Activated naive CD8-positive, alpha-beta T cell treated with anti-CD3 and anti-CD28 coated beads, Interleukin-2, amount 10 ng/mL, durations not matched to agents 7 days and 5 days (primary cell): ENCODE measurements at regions not wholly inside any gene's neighbourhood (a gene's known extent, or its start where the extent isn't known, plus 50 kb on each side); places are given as distances from the start of the nearest gene placed in this dataset.

Experiments used
- ATAC-seq: fragments of 150-1000 bp; cut with Tn5 transposase; one replicate; pipeline ENCODE4 v1.10.0; 2021; ENCODE audit warnings: low read depth, moderate library complexity
- POLR2A ChIA-PET: fragments of 350-600 bp; sonication (Branson Sonifier 250); formaldehyde crosslinking; loops from one replicate; lab custom pipeline; 2021; ENCODE audit warnings: antibody characterized with exemption; lab: Charles Lee
- DNase-seq: peaks from one replicate; pipeline ENCODE4 v3.0.0; 2021
- H3K27ac Mint-ChIP-seq: one replicate; pipeline ENCODE4 v1.8.0; 2022; ENCODE audit warnings: mild to moderate bottlenecking, mixed read lengths
- H3K27me3 Mint-ChIP-seq: one replicate; pipeline ENCODE4 v1.8.0; 2022; ENCODE audit warnings: mild to moderate bottlenecking, moderate library complexity, mixed read lengths
- H3K36me3 Mint-ChIP-seq: one replicate; pipeline ENCODE4 v1.8.0; 2021; ENCODE audit warnings: mild to moderate bottlenecking, mixed read lengths
- H3K4me1 Mint-ChIP-seq: one replicate; pipeline ENCODE4 v1.8.0; 2021; ENCODE audit warnings: mixed read lengths
- H3K4me3 Mint-ChIP-seq: one replicate; pipeline ENCODE4 v1.8.0; 2022; ENCODE audit warnings: mild to moderate bottlenecking, moderate library complexity, mixed read lengths
- H3K9me3 Mint-ChIP-seq: one replicate; pipeline ENCODE4 v1.8.0; 2021; ENCODE audit warnings: mixed read lengths

DNA sequence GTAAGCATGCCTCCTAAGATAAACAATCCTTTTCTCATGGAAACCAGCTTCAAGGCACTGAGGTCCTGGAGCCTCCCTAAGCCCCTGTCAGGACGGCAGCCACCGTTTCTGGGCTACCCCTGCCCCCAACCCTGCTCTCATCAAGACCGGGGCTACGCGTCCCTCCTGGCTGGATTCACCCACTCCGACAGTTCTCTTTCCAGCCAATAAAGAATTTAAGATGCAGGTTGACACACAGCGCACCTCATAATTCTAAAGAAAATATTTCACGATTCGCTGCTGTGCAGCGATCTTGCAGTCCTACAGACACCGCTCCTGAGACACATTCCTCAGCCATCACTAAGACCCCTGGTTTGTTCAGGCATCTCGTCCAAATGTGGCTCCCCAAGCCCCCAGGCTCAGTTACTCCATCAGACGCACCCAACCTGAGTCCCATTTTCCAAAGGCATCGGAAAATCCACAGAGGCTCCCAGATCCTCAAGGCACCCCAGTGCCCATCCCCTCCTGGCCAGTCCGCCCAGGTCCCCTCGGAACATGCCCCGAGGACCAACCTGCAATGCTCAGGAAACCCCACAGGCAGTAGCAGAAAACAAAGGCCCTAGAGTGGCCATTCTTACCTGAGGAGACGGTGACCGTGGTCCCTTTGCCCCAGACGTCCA is 336.3 kb downstream of the TMEM121 start:
- H3K4me3 Mint-ChIP-seq, result peak overlapping the region; percentile 64
- peak overlapping the region; percentile 90 for H3K27ac Mint-ChIP-seq
- POLR2A ChIA-PET, result interaction anchor here (1.2 to 1.4 kb wide), 2 partner anchors 17 to 46 kb away, joined by 3 to 4 read pairs; no protein-coding TSS in a partner anchor
- H3K9me3 Mint-ChIP-seq, result no peaks in the 10 kb centered on the region
- DNase-seq (peak; percentile 30), ATAC-seq (no peak)
- H3K36me3 Mint-ChIP-seq, result peaks cover 1% of the 10 kb centered on the region
- H3K4me1 Mint-ChIP-seq, result peaks cover 33% of the 10 kb centered on the region
- H3K27me3 Mint-ChIP-seq, result no peaks in the 10 kb centered on the region

DNA sequence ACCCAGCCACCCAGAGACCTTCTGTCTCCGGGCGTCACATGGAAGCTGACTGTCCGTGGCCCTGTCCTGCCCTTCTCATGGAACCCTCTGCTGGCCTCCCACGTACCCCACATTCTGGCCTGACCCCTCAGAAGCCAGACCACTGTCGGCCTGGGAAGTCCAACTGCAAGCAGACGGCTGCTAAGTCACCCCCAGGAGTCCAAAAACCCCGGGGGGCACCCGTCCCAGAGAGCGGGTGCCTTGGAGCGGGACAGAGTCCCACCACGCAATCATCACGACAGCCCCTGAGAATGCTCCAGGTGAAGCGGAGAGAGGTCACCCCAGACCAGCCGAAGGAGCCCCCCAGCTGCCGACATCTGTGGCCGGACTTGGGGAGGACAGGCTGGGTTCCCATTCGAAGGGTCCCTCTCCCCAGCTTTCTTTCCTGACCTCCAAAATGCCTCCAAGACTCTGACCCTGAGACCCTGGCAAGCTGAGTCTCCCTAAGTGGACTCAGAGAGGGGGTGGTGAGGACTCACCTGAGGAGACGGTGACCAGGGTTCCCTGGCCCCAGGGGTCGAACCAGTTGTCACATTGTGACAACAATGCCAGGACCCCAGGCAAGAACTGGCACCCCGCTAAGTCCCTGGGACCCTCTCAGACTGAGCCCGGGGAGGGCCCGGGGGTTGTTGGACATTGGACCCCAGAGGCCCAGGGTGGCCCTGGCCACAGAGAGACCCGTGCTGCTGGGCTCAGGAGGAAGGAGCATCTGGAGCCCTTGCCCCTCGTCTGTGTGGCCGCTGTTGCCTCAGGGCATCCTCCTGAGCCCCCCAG is 337.1 kb downstream of the TMEM121 start:
- Mint-ChIP-seq H3K9me3 (no peaks in the 10 kb centered on the region), H3K27me3 (no peaks in the 10 kb centered on the region), H3K4me1 (peaks cover 30% of the 10 kb centered on the region), H3K27ac (peak overlapping the region; percentile 90), H3K36me3 (peaks cover 1% of the 10 kb centered on the region), H3K4me3 (no peak overlapping the region)
- DNase-seq, result peak; percentile 34
- POLR2A ChIA-PET, result no interaction called here
- no peak for ATAC-seq

DNA sequence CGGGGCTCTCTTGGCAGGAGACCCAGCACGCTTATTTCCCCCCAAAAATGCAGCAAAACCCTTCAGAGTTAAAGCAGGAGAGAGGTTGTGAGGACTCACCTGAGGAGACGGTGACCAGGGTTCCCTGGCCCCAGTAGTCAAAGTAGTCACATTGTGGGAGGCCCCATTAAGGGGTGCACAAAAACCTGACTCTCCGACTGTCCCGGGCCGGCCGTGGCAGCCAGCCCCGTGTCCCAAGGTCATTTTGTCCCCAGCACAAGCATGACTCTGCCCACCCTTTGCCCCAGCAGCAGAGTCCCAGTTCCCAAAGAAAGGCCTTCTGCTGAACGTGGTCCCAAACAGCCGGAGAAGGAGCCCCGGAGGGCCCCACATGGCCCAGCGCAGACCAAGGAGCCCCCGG is 337.7 kb downstream of the TMEM121 start:
- Mint-ChIP-seq H3K9me3 (no peaks in the 10 kb centered on the region), H3K27ac (peak overlapping the region; percentile 52), H3K4me1 (peaks cover 27% of the 10 kb centered on the region), H3K36me3 (peaks cover 1% of the 10 kb centered on the region), H3K4me3 (no peak overlapping the region), H3K27me3 (no peaks in the 10 kb centered on the region)
- POLR2A ChIA-PET, result no interaction called here
- DNase-seq (peak; percentile 33), ATAC-seq (no peak)

DNA sequence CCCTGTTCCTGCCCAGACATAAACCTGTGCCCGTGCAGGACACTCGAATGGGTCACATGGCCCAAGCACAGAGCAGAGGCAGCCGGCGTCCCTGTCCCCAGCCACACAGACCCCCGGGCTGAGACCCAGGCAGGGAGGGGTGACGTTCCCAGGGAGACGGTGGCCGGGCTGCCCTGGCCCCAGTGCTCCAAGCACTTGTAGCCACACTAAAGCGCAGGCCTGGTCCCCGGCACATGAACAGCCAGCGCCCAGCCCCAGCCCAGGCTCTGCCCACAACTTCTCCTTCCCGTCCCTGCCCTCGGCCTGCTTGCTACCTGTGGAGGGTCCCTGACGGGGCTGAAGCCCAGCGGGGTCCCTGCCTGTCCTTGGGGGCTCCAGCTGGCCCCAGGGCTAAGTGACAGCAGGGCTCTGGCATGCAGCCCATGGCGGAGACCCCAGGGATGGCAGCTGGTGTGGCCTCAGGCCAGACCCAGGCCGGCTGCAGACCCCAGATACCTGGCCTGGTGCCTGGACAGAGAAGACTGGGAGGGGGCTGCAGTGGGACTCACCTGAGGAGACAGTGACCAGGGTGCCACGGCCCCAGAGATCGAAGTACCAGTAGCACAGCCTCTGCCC is 338.4 kb downstream of the TMEM121 start:
- H3K4me1 Mint-ChIP-seq, result peaks cover 27% of the 10 kb centered on the region
- no peak overlapping the region for H3K4me3 Mint-ChIP-seq
- ATAC-seq, result no peak
- peak overlapping the region; percentile 52 for H3K27ac Mint-ChIP-seq
- POLR2A ChIA-PET, result no interaction called here
- peaks cover 1% of the 10 kb centered on the region for H3K36me3 Mint-ChIP-seq
- peak; percentile 33 for DNase-seq
- no peaks in the 10 kb centered on the region for H3K27me3 Mint-ChIP-seq
- H3K9me3 Mint-ChIP-seq, result no peaks in the 10 kb centered on the region

DNA sequence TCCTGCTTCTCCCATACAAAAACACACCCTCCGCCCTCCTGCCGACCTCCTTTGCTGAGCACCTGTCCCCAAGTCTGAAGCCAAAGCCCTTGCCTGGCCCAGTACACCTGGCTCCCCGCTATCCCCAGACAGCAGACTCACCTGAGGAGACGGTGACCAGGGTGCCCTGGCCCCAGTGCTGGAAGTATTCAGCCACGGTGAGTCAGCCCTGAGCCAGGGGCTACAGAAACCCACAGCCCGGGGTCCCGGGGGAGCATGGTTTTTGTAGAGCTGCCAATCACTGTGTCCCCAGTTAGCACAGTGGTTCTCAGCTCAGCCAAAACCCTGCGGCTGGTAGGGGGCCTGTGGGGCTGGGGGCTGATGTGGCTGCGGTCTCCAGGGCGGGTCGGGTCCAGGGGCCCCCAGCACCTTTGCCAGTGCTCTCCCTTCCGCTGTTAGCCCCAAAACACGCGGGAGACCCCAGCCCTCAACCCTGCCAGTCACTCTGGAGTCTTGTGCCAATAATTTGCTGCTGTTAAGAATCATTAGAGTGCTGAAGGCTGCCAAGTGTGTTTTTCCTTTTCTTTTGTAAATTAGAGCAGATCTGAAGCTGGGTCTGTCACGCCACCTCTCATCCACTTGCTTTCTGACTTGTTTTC is 339.0 kb downstream of the TMEM121 start:
- POLR2A ChIA-PET, result no interaction called here
- DNase-seq, result peak; percentile 30
- no peaks in the 10 kb centered on the region for H3K9me3 Mint-ChIP-seq
- no peak for ATAC-seq
- peaks cover 1% of the 10 kb centered on the region for H3K36me3 Mint-ChIP-seq
- no peaks in the 10 kb centered on the region for H3K27me3 Mint-ChIP-seq
- H3K4me3 Mint-ChIP-seq, result no peak overlapping the region
- H3K27ac Mint-ChIP-seq, result peak overlapping the region; percentile 38
- peaks cover 24% of the 10 kb centered on the region for H3K4me1 Mint-ChIP-seq

DNA sequence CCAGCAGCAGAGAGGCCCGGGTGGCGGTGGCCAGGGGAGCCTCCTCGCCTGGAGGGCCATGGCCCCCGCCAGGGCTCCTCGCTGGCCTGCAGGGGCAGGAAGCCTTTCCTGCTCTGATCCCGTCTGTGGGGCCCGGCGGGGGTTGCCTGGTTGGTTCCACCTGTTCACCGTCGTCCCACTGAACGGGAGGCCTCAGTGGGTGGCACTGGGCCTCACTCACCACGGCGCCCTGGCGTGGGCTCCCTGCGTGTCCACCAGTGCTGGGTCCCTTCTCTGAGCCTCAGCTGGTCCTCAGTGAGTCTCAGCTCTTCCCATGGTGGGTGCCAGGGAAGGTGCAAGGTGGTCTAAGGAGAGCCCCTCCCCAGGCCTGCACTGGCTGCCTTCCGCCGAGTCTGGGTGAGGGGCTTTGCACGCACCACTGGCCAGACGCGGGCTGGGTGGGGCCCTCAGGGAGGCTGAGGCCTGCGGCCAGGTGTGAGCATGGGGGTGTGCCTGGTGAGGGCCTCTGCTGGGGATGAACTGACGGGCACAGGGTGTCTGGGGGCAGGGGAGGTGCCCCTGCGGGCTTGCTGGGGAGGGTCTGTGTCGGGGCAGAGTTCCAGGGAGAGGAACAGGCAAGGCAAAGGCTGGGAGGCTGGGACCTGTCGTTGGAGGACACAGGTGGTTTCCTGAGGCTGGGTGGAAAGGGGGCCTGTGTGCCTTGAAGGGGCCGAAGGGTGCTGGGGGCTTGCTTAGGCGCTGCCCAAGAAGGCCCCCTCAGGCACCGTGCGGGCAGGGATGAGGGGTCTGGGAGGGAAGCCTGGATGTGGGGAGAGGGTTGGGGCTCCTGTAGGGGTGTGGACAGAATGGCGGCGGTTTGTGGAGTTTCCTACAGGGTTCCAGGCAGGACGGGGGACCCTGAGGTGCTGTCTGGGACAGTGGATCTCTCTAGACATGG is 339.8 kb downstream of the TMEM121 start:
- peaks cover 1% of the 10 kb centered on the region for H3K27me3 Mint-ChIP-seq
- POLR2A ChIA-PET, result no interaction called here
- ATAC-seq, result no peak
- H3K9me3 Mint-ChIP-seq, result no peaks in the 10 kb centered on the region
- peak overlapping the region; percentile 65 for H3K27ac Mint-ChIP-seq
- H3K4me1 Mint-ChIP-seq, result peaks cover 17% of the 10 kb centered on the region
- peak; percentile 31 for DNase-seq
- H3K4me3 Mint-ChIP-seq, result no peak overlapping the region
- peaks cover 1% of the 10 kb centered on the region for H3K36me3 Mint-ChIP-seq

DNA sequence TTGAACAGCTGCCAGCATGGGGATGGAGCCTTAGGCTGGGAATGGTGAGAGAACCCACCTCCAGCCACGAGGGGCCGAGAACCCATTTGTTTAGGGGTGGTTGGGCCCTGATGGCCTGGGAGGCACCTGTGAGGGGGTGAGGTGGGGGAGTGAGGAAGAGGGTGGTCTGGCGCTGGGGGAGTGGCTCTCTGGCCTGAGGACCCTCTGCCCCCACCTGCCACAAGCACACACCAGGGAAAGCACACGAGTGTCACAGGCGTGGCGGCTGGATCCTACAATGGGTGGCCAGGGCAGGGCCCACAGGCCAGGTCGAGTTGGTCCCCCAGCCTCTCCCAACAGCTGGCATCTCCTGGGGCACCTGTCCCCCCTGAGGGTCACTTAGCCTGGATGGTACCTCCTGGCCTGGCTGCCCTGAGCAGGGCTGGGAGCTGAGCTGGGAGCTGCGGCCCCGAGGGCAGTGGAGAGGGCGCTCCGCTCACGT is 340.5 kb downstream of the TMEM121 start:
- DNase-seq (peak; percentile 26), ATAC-seq (no peak)
- no peaks in the 10 kb centered on the region for H3K9me3 Mint-ChIP-seq
- peaks cover 1% of the 10 kb centered on the region for H3K36me3 Mint-ChIP-seq
- peaks cover 7% of the 10 kb centered on the region for H3K27me3 Mint-ChIP-seq
- H3K4me1 Mint-ChIP-seq, result peaks cover 11% of the 10 kb centered on the region
- POLR2A ChIA-PET, result no interaction called here
- H3K4me3 Mint-ChIP-seq, result no peak overlapping the region
- peak overlapping the region; percentile 65 for H3K27ac Mint-ChIP-seq

DNA sequence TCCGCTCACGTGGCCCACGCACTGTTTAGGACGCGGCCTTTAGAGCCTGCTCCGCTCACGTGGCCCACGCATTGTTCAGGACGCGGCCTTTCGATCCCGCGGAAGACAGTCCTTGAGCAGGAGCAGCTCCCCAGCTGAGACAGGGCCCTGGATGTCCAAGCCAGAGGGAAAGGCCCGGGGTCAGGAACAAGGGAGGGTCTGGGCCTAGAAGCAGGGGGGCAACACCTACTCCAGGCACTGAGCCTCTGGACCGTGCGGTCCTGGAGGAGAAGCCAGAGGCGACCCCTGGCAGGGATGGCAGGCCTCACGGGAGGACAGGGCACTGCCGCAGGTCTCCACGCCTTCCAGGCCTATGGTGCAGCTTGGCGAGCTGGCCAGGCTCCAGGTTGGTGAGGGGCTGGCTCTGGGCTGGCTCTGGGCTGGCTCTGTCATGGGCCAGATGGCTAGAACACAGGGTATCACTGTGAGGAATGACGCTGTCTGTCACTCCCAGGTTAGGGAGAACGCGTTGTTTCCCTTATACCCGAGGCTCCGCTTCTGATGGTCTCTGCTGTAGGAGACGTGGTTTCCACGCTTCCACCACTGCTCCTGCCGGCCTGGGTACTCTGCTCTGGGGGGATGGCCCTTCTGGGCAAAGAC is 341.7 kb downstream of the TMEM121 start:
- H3K9me3 Mint-ChIP-seq, result no peaks in the 10 kb centered on the region

DNA sequence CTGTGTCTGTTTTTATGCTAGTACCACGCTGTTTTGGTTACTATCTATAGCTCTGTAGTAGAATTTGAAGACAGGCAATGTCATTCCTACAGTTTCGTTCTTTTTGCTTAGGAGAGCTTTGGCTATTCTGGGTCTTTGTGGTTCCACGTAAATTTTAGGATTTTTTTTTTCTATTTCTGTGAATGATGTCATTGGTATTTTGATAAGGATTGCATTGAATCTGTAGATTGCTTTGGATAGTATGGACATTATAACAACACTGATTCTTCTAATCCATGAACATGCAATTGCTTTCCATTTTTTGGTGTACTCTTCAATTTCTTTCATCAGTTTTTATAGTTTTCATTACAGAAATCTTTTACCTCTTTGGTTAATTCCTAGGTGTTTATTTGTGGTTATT is 345.2 kb downstream of the TMEM121 start:
- POLR2A ChIA-PET, result no interaction called here
- no peak for DNase-seq
- no peak for ATAC-seq
- peaks cover 45% of the 10 kb centered on the region for H3K27me3 Mint-ChIP-seq
- H3K27ac Mint-ChIP-seq, result no peak overlapping the region
- no peaks in the 10 kb centered on the region for H3K4me1 Mint-ChIP-seq
- H3K9me3 Mint-ChIP-seq, result peaks cover 2% of the 10 kb centered on the region
- H3K4me3 Mint-ChIP-seq, result no peak overlapping the region
- H3K36me3 Mint-ChIP-seq, result no peaks in the 10 kb centered on the region

More for the DNA sequence above, 341.7 kb downstream of the TMEM121 start:
- Mint-ChIP-seq H3K4me3 (no peak overlapping the region), H3K27ac (no peak overlapping the region), H3K27me3 (peaks cover 18% of the 10 kb centered on the region), H3K4me1 (no peaks in the 10 kb centered on the region), H3K36me3 (peaks cover 1% of the 10 kb centered on the region)
- DNase-seq (no peak), ATAC-seq (no peak)
- POLR2A ChIA-PET, result no interaction called here

DNA sequence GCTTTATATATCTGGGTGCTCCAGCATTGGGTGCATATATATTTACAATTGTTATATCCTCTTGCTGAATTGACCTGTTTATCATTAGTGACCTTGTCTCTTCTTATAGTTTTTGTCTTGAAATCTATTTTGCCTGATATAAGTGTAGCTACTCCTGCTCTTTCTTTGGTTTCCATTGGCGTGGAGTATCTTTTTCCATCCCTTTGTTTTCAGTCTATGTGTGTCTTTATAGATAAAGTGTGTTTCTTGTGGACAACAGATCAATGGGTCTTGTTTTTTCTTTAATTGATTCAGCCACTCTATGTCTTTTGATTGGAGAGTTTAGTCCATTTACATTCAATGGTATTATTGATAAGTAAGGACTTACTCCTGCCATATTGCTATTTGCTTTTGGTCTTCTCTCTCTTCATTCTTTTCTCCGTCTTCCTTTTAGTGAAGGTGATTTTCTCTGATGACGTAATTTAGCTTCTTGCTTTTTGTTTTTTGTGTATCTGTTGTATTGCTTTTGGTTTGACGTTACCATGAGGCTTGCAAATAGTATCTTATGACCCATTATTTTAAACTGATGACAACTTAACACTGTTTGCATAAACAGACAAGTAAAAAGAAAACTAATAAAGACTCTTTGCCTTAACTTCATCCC is 347.6 kb downstream of the TMEM121 start:
- no peak for ATAC-seq
- no peak overlapping the region for H3K27ac Mint-ChIP-seq
- H3K27me3 Mint-ChIP-seq, result peaks cover 49% of the 10 kb centered on the region
- POLR2A ChIA-PET, result no interaction called here
- no peak overlapping the region for H3K4me3 Mint-ChIP-seq
- no peaks in the 10 kb centered on the region for H3K36me3 Mint-ChIP-seq
- peaks cover 2% of the 10 kb centered on the region for H3K9me3 Mint-ChIP-seq
- H3K4me1 Mint-ChIP-seq, result no peaks in the 10 kb centered on the region
- no peak for DNase-seq

DNA sequence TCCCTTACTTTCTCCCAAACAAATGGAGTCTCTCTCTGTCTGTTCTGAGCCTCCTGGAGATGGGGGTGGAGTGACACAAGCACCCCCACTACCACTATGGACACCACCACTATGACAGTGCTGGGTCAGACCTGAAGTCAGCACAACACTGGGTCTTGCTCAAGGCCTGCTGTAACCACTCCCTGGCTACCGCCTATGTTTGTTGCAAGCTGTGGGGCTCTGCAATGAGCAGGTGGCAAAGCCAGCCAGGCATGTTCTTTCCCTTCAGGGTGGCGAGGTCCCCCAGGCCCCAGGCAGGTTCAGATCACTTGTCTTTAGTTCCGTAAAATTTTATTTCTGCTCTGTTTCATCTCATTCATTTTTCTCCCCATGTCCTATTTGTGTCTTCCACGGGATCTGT is 349.8 kb downstream of the TMEM121 start:
- no peak overlapping the region for H3K4me3 Mint-ChIP-seq
- ATAC-seq, result no peak
- peaks cover 4% of the 10 kb centered on the region for H3K4me1 Mint-ChIP-seq
- POLR2A ChIA-PET, result no interaction called here
- H3K36me3 Mint-ChIP-seq, result no peaks in the 10 kb centered on the region
- DNase-seq, result no peak
- H3K9me3 Mint-ChIP-seq, result peaks cover 2% of the 10 kb centered on the region
- H3K27me3 Mint-ChIP-seq, result peaks cover 48% of the 10 kb centered on the region
- H3K27ac Mint-ChIP-seq, result no peak overlapping the region

DNA sequence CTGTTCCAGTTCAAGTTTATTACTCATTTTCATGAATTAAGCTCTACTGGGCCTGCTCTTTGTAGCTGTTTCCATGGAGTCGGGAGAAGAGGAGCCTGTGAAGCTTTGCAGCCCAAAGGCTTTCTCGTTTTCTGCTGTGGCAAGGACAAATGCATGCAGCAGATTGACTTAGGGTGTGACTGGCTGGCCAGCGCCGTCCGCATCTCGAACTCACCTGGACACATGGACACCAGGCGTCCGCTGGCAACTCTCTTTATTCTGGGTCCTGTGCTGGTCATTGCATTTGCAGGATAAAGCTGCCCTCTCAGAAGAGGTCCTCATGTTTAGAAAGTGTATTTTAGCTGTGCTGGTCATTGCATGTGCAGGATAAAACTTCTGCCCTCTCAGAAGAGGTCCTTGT is 350.4 kb downstream of the TMEM121 start:
- DNase-seq (no peak), ATAC-seq (no peak)
- Mint-ChIP-seq H3K36me3 (no peaks in the 10 kb centered on the region), H3K27ac (no peak overlapping the region), H3K27me3 (peaks cover 42% of the 10 kb centered on the region), H3K4me3 (no peak overlapping the region), H3K9me3 (peaks cover 2% of the 10 kb centered on the region), H3K4me1 (peaks cover 4% of the 10 kb centered on the region)
- POLR2A ChIA-PET, result no interaction called here
